Hematopoietic multipotent progenitor cell treated with erythropoietin and hydrocortisone succinate and interleukin-3 and kit ligand, for 6 days (in vitro differentiated cells): ENCODE measurements at regions not wholly inside any gene's neighbourhood (a gene's known extent, or its start where the extent isn't known, plus 50 kb on each side); places are given as distances from the start of the nearest gene placed in this dataset.
A peak's percentile ranks its signal among the peaks of the same experiment; 100 is the strongest.
"Not testable (repeated sequence)": the region's sequence is repeated elsewhere in the genome, so short reads cannot be mapped to it uniquely, and the experiment has no call there.

Experiments
- DNase-seq: peaks from one replicate; pipeline ENCODE4 v3.0.0-alpha.2; 2015

DNA sequence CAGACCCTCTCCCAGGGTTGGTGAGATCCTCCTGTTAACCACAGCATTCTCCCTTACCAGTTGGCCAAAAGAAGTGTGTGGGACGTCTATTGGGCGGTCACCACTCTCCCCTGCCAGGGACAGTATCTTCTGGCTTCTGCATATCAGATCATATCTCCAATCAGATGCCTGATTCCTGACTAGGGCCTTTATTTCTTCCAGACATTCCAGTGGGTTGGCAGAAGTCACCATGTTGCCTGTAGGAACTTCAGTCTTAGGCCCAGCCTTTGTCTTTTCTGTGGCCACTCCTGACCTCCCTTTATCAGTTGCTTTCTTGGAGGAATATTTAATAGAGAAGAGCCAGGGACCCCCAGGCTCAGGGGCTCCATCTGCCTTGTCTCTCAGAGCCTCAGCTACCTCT is 130.4 kb upstream of the F3 start:
- no peak for DNase-seq

DNA sequence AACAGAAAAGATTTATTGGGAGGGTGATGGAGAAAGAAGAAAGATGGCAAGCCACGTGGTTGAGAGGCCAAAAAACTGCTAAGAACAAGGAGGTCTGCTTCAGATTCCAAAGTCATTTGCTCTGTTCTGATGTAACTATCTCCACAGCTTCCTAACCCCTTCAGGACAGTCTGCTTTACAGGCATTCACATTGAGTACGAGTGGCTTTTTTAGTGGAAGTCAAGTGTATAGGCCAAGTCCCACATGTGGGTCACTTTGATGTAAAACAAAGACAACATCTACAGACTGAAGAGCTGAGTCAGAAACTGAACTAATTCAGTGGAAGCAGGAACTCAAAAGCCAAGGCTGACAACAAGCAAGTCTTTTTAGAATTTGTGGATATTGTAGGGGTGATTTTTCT is 128.7 kb upstream of the F3 start:
- no peak for DNase-seq

DNA sequence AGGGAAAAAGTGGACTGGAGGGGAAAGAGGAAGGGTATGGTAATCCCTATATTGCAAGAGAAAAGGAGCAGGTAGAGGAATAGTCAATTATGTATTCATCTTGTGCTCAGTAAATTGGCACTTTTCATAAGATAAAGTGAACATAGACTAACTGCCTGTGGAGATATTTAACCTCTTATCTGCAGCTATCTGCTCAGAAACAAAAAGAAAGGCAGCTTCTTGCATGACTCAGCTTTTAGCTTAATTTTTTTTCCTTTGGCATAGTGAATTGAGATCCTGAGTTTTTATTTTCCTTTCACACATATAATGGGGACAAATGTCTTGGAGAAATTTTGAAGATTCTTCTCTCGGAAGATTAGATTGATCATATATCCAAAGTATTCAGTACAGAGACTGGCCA is 127.6 kb upstream of the F3 start:
- DNase-seq: peak; percentile 60

DNA sequence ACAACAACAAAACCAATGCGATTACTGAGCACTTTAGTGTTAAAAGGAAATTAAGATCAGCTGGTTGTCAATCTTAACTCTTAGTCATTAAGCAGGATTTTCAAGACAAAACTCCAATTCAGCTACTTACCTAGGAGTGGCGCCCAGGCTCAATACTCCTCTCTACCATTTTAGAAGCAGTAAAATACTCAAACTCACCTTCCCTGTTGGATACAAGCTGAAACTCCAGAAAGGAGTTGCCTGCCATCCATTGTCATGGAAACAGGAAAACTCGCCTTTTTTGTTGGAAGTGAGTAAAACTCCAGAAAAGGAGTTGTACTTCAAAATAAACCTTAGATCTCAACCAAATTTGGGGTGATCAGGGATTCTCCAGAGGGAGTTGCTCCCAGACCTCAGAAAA is 127.0 kb upstream of the F3 start:
- DNase-seq: no peak

- no peak for DNase-seq
These were observed 126.3 kb upstream of the F3 start for GRCh38 chr1:94667818-94668217.

DNA sequence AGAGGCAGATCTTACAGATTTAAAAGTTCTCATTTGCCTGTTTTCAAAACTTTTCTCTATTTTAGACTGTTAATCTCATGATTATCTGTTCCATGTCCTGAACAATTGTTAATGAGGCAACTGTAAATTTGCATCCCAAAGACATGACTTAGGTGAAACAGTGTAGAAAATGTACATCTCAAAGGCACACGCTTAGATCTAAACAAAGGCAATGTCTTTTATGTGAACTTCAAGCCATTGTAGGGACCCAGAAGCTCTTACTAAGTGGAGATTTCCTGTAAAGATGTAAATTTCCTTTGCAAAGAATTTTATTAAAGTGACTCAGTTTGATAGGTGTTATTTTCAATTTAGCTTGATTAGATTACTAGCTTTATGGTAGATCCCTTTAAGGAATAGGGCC is 125.2 kb upstream of the F3 start:
- no peak for DNase-seq

DNA sequence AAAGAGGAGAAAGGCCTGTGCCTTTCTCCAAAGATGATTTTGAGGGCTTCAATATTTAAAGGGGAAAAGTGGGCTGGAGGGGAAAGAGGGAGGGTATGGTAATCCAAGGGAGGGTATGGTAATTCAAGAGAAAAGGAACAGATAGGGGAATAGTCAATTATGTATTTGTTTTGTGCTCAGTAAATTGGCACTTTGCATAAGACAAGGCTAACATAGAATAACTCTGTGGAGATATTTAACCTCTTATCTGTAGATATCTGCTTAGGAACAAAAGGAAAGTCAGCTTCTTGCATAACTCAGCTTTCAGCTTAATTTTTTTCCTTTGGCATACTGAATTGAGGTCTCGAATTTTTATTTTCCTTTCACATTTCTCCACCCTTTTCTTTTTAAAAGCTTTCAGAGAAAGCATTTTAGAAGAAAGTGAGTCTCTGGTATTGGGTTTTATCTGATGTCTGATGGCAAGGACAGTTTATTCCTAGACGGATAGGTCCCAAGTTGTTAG is 119.9 kb upstream of the F3 start:
- DNase-seq: no peak

DNA sequence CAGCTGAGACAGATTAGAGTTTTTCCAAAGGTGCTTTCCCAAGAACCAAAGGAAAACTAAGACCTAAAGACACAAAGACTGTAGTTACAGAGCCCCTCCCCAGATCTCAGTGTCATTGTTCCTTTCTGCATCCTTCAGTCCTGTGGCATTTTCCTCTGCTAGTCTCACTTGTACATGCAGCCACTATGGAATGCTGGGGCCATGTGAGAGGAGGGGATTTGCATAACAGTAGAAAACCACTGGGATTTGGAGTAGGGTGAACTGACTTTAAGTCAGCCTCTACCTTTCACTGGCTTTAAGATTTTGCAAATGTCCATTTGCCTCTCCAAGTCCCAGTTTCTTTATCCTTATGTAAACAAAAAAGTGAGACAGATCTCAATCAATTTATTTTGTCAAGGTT is 119.4 kb upstream of the F3 start:
- no peak for DNase-seq

GRCh38 chr1:94660258-94660657 is 118.7 kb upstream of the F3 start:
- no peak for DNase-seq

- not testable (repeated sequence) for DNase-seq
These were observed 117.6 kb upstream of the F3 start for GRCh38 chr1:94659202-94659601.

DNA sequence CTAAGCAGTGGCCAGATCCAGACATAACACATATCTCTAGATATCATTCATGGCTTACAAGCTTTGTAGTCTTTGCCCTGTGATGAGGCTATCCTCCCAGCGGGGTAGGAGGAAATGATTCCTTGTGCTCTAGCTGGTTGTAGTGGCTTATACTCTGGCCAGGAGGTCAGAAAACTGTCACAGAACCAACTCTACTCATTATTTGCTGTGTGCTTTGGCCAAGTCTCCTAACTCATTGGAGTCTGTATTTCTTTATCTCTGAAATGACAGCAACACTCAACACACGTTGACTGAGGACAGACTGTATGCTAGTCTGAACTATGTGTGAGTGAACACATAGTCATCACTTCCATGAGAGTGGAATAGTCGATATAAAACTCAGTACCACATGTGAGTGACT is 116.7 kb upstream of the F3 start:
- no peak for DNase-seq

DNA sequence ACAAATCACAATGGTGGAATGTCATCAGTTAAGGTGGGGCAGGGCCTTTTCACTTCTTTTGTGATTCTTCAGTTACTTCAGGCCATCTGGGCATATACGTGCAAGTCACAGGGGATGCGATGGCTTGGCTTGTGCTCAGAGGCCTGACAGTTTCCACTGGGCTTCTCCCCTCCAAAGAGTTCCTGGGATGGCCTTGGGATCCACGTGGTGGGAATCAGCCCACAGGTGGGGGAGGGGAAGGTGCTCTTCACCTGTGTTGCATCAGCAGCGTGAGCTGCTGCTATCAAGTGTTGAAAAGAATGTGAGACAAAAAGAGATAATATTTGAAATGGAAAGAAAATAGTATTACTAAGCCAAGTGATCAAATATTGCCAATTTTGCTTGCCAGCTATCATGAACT is 116.2 kb upstream of the F3 start:
- DNase-seq: not testable (repeated sequence)

DNA sequence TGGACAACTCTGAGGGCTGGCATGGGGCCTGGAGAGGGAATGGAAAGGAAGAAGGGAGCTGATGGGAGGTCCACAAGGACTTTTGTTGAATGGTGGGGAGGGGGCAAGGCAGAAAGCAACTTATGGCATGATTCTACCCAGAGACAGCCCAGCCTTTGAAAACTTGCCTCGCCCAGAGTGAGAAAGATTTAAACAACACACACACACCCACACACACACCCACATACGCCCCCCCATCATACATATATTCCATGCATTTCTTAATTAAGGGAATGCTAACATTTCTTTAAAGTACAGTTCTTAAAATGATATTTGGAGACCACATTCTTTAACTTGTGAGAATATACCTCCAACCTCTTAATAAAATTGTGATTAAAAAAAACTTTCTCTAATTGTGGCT is 115.4 kb upstream of the F3 start:
- no peak for DNase-seq

- no peak for DNase-seq
These were observed 113.4 kb upstream of the F3 start for GRCh38 chr1:94654919-94655318.

DNA sequence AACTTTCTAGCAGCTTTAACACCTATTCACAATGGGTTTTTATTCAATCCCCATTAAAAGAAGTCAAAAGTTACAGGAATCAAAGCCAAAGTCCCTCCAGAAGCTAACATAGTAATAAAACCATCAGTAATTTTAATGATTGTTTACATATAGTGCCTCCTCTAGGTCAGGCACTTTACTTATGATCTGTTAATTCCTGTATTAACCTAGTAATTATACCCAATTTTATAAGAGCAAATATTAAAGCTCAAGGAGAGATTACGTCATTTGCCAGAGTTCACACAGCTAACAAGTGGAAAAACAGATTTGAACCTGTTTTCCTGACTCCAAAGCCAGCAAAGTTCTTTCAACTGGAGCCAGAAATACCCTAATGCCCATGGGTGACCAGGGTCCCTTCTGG is 112.9 kb upstream of the F3 start:
- no peak for DNase-seq

- DNase-seq: no peak
These were observed 112.5 kb upstream of the F3 start for GRCh38 chr1:94654031-94654430.

GRCh38 chr1:94653454-94653853 is 111.9 kb upstream of the F3 start:
- no peak for DNase-seq

- DNase-seq: no peak
These were observed 109.5 kb upstream of the F3 start for GRCh38 chr1:94651076-94651475.

- no peak for DNase-seq
These were observed 108.7 kb upstream of the F3 start for GRCh38 chr1:94650301-94650700.

DNA sequence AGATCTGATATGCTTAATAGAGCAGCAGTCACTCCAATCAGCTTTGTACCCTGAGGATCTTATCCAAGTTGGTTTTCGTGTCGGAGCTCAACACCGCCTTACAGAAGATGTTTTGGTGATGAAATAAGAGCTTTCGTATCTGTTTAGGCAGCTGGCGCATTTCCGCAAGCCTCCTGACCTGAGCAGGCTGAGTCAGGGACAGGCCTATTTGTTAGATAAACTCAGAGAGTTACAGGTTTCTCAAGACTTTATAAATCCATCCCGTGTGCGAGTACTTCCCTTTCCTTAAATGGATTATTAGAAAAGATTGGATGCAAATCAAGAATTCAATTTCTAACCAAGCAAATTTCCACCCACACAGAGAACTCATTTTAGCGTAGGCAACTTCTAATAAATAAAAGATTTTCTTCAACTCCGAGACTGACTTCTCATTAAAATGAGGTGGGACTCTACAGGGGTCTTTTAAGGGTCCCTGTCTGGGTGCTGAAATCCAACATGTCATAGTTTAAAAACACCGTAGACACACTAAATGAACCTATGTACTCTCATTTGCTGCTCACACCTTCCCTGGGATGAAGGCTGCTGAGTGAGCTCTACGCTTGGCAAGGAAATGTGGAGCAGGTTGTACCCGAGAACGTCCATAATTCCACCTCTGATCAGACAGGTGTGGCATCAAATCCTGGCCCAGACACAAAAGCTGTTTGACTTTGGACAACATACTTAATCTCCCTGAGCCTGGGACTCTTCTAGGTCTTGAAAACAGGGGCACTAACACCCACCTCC is 106.9 kb upstream of the F3 start:
- no peak for DNase-seq

DNA sequence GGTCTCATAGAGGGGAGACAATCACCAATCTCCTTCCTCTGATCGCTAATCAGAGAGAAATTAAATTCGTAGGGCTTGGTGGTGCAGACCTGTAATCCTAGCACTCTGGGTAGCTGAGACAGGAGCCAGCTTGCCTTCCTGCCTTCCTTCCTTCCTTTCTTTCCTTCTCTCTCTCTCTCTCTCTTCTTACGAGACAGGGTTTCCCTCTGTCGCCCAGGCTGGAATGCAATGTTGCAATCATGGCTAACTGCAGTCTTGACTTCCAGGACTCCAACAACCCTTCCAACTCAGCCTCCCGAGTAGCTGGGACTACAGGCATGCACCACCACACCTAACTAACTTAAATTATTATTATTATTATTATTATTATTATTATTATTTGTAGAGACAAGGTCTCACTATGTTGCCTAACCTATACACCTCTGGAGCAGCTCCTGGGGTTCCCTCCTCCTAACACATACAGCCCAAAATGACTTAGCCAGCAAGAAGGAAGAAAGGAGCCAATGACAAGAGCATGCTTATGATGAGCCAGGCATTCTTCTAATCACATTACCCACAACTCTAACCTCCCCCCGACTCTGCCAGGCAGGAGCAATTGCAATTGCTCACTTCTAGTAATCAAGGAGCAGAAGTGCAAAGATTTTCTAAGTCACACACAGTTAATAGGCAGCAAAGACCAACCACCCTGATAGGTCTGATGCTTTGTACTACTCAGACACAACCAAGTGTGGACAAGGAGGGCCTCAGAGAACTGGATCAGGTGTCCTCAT is 105.4 kb upstream of the F3 start:
- DNase-seq: no peak

DNA sequence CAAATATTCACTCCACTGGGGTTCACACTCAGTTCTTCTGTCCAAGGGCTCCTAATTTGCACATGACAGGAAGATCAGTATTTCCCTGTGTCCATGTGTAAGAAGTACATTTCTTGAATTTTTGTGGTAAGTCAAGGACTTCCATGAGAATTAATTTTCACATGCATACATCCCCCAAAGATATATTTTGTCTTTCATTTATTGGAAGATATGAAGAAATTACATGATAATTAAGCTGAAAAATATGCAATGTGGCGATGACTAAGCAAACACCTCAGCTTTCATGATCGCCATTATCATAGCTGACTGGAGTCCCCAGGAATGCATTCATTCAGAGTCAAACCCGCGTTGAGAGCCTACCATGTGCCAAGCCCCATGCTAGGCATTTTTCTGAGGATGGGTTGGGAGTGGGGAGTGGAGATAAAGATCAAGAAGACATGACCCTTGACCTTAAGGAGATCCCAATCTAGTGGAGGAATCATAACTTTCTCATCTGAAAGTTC is 104.6 kb upstream of the F3 start:
- no peak for DNase-seq

- no peak for DNase-seq
These were observed 102.8 kb upstream of the F3 start for GRCh38 chr1:94644352-94644751.

DNA sequence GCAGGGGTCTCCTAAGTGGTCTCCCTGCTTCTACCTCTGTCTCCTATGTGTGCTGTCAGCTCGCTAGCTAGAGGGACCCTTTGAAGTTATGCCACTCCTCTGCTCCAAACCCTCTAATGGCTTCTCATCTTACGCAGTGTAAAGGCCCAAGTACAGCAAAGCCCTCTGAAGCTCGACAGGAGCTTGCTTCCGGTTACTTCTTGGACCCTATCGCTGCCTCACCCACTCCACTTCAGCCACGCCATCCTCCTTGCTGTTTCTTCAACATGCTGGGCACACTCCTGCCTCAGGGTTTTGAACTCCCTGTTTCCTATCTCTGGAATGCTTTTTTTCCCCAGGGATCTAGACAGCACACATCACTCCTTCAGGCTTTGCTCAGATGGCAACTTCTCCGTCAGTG is 102.3 kb upstream of the F3 start:
- DNase-seq: no peak
